ENCODE measurements at regions not wholly inside any gene's neighbourhood (a gene's known extent, or its start where the extent isn't known, plus 50 kb on each side); places are given as distances from the start of the nearest gene placed in this dataset.

DNA sequence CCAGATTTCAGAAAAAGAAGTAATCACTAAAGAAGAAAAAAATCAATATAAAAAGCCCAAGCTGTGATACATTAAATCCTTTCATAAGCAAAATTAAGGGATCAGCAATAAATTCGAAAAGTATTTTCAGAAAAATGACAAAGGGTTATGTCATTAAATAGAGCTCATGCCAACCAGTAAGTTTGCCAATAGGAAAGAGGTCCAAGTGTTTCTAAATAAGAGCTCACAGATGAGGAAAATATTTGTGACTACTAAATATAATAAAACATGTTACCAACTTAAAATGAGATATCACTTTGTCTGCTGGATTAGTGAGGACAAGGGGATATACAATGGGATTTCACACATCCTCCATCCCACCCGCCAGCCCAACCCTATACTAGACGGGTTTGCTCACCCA is 140.3 kb upstream of the EYA4 start:
- ChIA-PET POLR2A (no interaction called here), CTCF (interaction anchor here (1.8 kb wide), 1 partner anchor 10 kb away, joined by 5 read pairs; no protein-coding TSS in a partner anchor)
- TF ChIP-seq, protein P1, sequence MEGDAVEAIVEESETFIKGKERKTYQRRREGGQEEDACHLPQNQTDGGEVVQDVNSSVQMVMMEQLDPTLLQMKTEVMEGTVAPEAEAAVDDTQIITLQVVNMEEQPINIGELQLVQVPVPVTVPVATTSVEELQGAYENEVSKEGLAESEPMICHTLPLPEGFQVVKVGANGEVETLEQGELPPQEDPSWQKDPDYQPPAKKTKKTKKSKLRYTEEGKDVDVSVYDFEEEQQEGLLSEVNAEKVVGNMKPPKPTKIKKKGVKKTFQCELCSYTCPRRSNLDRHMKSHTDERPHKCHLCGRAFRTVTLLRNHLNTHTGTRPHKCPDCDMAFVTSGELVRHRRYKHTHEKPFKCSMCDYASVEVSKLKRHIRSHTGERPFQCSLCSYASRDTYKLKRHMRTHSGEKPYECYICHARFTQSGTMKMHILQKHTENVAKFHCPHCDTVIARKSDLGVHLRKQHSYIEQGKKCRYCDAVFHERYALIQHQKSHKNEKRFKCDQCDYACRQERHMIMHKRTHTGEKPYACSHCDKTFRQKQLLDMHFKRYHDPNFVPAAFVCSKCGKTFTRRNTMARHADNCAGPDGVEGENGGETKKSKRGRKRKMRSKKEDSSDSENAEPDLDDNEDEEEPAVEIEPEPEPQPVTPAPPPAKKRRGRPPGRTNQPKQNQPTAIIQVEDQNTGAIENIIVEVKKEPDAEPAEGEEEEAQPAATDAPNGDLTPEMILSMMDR (IDR thresholded peaks at IDR 0.05; ENCODE audit: control extremely low read depth, extremely low read depth, low read depth, missing control alignments), result no peak
- no peak for DNase-seq (ENCODE audit: extremely low spot score)

DNA sequence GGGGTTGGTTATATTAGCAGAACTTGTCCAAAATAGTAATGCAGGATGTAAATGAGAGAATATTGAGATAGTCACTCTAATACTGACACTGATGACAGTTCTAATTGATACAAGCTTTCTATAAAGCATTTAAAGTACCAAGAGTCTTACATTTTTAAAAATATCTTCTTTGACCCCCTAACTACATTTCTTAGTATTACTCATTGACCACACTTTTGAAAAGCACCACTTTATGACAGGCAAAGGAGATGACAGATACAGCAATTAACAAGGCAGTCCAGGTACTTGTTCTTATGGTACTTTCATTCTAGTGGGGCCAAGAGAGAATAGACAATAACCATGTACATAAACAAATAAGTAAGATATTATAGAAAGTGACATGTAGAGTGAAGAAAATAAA is 139.4 kb upstream of the EYA4 start:
- CTCF ChIA-PET, result interaction anchor here (1.8 kb wide), 1 partner anchor 9 kb away, joined by 5 read pairs; no protein-coding TSS in a partner anchor
- TF ChIP-seq, protein P1 (IDR thresholded peaks at IDR 0.05; ENCODE audit: control extremely low read depth, extremely low read depth, low read depth, missing control alignments), result no peak
- POLR2A ChIA-PET, result no interaction called here
- DNase-seq (ENCODE audit: extremely low spot score), result no peak

DNA sequence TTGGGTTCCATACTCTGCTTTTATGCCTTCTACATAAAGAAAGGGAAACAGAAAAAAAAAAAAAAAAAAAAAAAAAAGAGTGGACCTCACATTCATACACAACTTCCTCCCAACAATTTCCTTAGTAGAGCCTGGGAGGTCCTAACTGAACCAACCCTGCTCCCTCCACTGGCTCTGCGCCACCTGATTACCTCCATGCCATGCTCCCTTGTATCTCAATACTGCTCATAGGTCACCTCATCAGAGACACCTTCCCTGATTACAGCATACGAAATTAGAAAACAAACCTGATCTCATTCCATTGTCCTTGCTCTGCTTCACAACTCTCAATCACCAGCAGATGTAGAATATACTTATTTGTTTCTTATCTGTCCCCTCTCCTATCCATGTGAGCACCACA is 134.2 kb upstream of the EYA4 start:
- CTCF ChIA-PET, result no interaction called here
- DNase-seq (ENCODE audit: extremely low spot score), result no peak
- TF ChIP-seq, protein P1 (IDR thresholded peaks at IDR 0.05; ENCODE audit: control extremely low read depth, extremely low read depth, low read depth, missing control alignments), result no peak
- POLR2A ChIA-PET, result no interaction called here

DNA sequence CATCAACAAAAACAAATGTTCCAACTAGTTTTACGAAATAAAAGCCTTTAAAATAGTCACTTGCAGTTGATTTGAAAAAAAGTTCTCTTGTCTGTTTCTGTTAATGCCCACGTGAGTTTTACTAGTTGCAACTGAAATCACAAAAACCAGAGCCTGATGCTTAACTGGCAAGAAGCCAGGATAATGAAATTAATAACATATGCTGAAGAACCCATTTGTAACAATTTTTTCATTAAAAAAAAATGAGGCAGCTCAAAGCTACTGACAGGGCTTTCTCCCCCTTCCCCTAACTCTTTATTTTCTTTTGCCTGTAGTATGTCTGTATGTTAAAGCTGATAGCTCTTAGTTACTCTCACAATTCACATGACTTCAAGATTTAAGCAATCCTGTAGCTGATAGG is 132.7 kb upstream of the EYA4 start:
- CTCF ChIA-PET, result interaction anchor here (1.0 kb wide), 1 partner anchor 14 kb away, joined by 3 read pairs; no protein-coding TSS in a partner anchor

DNA sequence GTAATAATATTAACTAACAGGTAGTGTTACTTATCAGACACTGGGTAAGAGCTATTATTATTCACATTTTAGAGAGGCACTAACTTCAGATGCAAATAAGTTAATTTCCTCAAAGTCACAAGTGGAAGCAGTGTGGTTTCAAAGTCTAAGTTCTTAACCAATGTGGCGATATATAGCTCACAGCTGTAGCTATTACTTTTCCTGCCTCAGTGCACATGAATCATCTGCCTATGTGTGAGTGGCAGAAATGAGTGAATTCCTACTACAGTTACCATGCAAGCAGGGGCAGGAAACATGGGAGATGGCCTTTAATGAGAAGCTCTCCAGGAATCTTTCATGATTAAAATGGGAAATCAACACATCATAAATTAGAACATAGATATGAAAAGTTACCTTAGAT is 126.2 kb upstream of the EYA4 start:
- TF ChIP-seq, protein P1 (IDR thresholded peaks at IDR 0.05; ENCODE audit: control extremely low read depth, extremely low read depth, low read depth, missing control alignments), result no peak
- CTCF ChIA-PET, result no interaction called here
- POLR2A ChIA-PET, result no interaction called here
- no peak for DNase-seq (ENCODE audit: extremely low spot score)

More for the DNA sequence above, 132.7 kb upstream of the EYA4 start:
- TF ChIP-seq, protein P1 (IDR thresholded peaks at IDR 0.05; ENCODE audit: control extremely low read depth, extremely low read depth, low read depth, missing control alignments), result no peak
- POLR2A ChIA-PET, result no interaction called here
- DNase-seq (ENCODE audit: extremely low spot score), result no peak

DNA sequence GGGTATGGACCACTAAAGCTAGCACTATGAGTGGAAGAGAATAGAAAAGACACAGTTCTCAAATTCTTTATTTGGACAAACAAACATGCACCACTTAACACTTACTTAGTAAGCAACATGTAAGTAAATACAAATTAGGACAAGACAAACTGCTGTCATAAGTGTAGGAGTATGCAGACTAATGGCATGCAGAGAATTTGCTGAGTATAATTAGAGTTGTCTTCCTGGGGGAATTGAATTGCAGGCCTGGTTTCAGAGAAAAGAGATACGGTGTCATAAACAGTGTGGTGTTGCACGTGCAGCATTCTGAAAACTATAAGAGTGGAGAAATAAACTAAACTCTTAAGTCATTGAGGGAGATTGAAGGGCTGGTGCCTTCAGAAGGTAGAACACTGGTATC is 125.2 kb upstream of the EYA4 start:
- ChIA-PET CTCF (no interaction called here), POLR2A (no interaction called here)
- DNase-seq (ENCODE audit: extremely low spot score), result no peak
- TF ChIP-seq, protein P1 (IDR thresholded peaks at IDR 0.05; ENCODE audit: control extremely low read depth, extremely low read depth, low read depth, missing control alignments), result no peak

DNA sequence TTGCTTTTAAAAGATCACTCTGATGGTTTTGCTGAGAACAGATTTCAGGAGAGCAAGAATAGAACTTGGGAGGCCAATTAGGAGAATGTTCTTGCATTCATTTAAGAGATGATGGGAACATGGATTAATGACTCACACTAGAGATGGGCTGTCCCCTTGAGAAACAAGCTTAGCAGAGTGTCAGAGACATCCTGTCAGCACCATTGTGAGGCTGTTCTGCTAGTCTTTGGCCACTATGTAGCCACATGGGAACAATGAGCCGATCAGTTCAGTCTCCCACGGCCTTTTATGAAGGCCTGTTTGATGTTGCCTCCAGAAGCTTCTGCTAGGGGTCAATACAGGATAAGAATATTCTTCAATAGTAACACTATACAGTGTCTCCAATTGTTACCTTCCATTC is 113.0 kb upstream of the EYA4 start:
- ChIA-PET CTCF (no interaction called here), POLR2A (no interaction called here)
- no peak for DNase-seq (ENCODE audit: extremely low spot score)
- TF ChIP-seq, protein P1 (IDR thresholded peaks at IDR 0.05; ENCODE audit: control extremely low read depth, extremely low read depth, low read depth, missing control alignments), result no peak

Data from GM10248 (cell line).